ENCODE measurements at regions not wholly inside any gene's neighbourhood (a gene's known extent, or its start where the extent isn't known, plus 50 kb on each side); places are given as distances from the start of the nearest gene placed in this dataset.

- DNase-seq (ENCODE audit: low spot score), result no peak
- in situ Hi-C loops (cut with HindIII; ENCODE audit: low sequenced_read_pairs), result no loop called here
These were observed 313.6 kb downstream of the TBC1D32 start for GRCh38 chr6:121020656-121021055.

- DNase-seq (ENCODE audit: low spot score), result no peak
- in situ Hi-C loops (cut with HindIII; ENCODE audit: low sequenced_read_pairs), result no loop called here
These were observed 325.7 kb downstream of the TBC1D32 start for GRCh38 chr6:121008553-121008952.

- in situ Hi-C loops (cut with HindIII; ENCODE audit: low sequenced_read_pairs), result no loop called here
- no peak for DNase-seq (ENCODE audit: low spot score)
These were observed 328.3 kb downstream of the TBC1D32 start for GRCh38 chr6:121006024-121006423.

GRCh38 chr6:121000381-121000780, 333.9 kb downstream of the TBC1D32 start:
- DNase-seq (ENCODE audit: low spot score), result no peak
- in situ Hi-C loops (cut with HindIII; ENCODE audit: low sequenced_read_pairs), result no loop called here

- DNase-seq (ENCODE audit: low spot score), result no peak
- in situ Hi-C loops (cut with HindIII; ENCODE audit: low sequenced_read_pairs), result no loop called here
These were observed 337.9 kb downstream of the TBC1D32 start for GRCh38 chr6:120996340-120996739.

GRCh38 chr6:120994573-120994967, 339.7 kb downstream of the TBC1D32 start:
- DNase-seq (ENCODE audit: low spot score), result no peak
- in situ Hi-C loops (cut with HindIII; ENCODE audit: low sequenced_read_pairs), result no loop called here

- DNase-seq (ENCODE audit: low spot score), result no peak
- in situ Hi-C loops (cut with HindIII; ENCODE audit: low sequenced_read_pairs), result no loop called here
These were observed 340.2 kb downstream of the TBC1D32 start for GRCh38 chr6:120993929-120994572.

GRCh38 chr6:120992257-120992656, 342.0 kb downstream of the TBC1D32 start:
- in situ Hi-C loops (cut with HindIII; ENCODE audit: low sequenced_read_pairs), result no loop called here
- no peak for DNase-seq (ENCODE audit: low spot score)

GRCh38 chr6:120990866-120991265, 343.4 kb downstream of the TBC1D32 start:
- in situ Hi-C loops (cut with HindIII; ENCODE audit: low sequenced_read_pairs), result no loop called here
- no peak for DNase-seq (ENCODE audit: low spot score)

- no peak for DNase-seq (ENCODE audit: low spot score)
- in situ Hi-C loops (cut with HindIII; ENCODE audit: low sequenced_read_pairs), result no loop called here
These were observed 352.4 kb downstream of the TBC1D32 start for GRCh38 chr6:120981835-120982234.

GRCh38 chr6:120966321-120966720, 368.0 kb downstream of the TBC1D32 start:
- in situ Hi-C loops (cut with HindIII; ENCODE audit: low sequenced_read_pairs), result no loop called here

GRCh38 chr6:120965814-120966213, 368.5 kb downstream of the TBC1D32 start:
- DNase-seq (ENCODE audit: low spot score), result no peak

More at GRCh38 chr6:120966321-120966720, 368.0 kb downstream of the TBC1D32 start:
- no peak for DNase-seq (ENCODE audit: low spot score)

GRCh38 chr6:120960761-120961160, 373.5 kb downstream of the TBC1D32 start:
- in situ Hi-C loops (cut with HindIII; ENCODE audit: low sequenced_read_pairs), result no loop called here

More at GRCh38 chr6:120965814-120966213, 368.5 kb downstream of the TBC1D32 start:
- in situ Hi-C loops (cut with HindIII; ENCODE audit: low sequenced_read_pairs), result no loop called here

GRCh38 chr6:120954111-120954510, 380.2 kb downstream of the TBC1D32 start:
- DNase-seq (ENCODE audit: low spot score), result no peak
- in situ Hi-C loops (cut with HindIII; ENCODE audit: low sequenced_read_pairs), result no loop called here

More at GRCh38 chr6:120960761-120961160, 373.5 kb downstream of the TBC1D32 start:
- no peak for DNase-seq (ENCODE audit: low spot score)

GRCh38 chr6:120951258-120951657, 383.0 kb downstream of the TBC1D32 start:
- in situ Hi-C loops (cut with HindIII; ENCODE audit: low sequenced_read_pairs), result no loop called here
- no peak for DNase-seq (ENCODE audit: low spot score)

GRCh38 chr6:120947111-120947510, 387.2 kb downstream of the TBC1D32 start:
- no peak for DNase-seq (ENCODE audit: low spot score)
- in situ Hi-C loops (cut with HindIII; ENCODE audit: low sequenced_read_pairs), result no loop called here

- no peak for DNase-seq (ENCODE audit: low spot score)
- in situ Hi-C loops (cut with HindIII; ENCODE audit: low sequenced_read_pairs), result no loop called here
These were observed 388.2 kb downstream of the TBC1D32 start for GRCh38 chr6:120945905-120946594.

GRCh38 chr6:120938876-120939472, 395.3 kb downstream of the TBC1D32 start:
- in situ Hi-C loops (cut with HindIII; ENCODE audit: low sequenced_read_pairs), result no loop called here
- DNase-seq (ENCODE audit: low spot score), result no peak

GRCh38 chr6:120938164-120938875, 396.0 kb downstream of the TBC1D32 start:
- DNase-seq (ENCODE audit: low spot score), result no peak
- in situ Hi-C loops (cut with HindIII; ENCODE audit: low sequenced_read_pairs), result no loop called here

- in situ Hi-C loops (cut with HindIII; ENCODE audit: low sequenced_read_pairs), result no loop called here
- DNase-seq (ENCODE audit: low spot score), result no peak
These were observed 398.4 kb downstream of the TBC1D32 start for GRCh38 chr6:120935908-120936307.

Measured in G401 (cell line).